ENCODE measurements at regions not wholly inside any gene's neighbourhood (a gene's known extent, or its start where the extent isn't known, plus 50 kb on each side); places are given as distances from the start of the nearest gene placed in this dataset.
A peak's percentile ranks its signal among the peaks of the same experiment; 100 is the strongest.

- DNase-seq (ENCODE audit: low read depth, low spot score): peak; percentile 67
Observed at GRCh38 chr11:19595840-19596751, 116.5 kb upstream of the NAV2 start.

GRCh38 chr11:19595499-19595839 lies 117.2 kb upstream of the NAV2 start:
- DNase-seq (ENCODE audit: low read depth, low spot score): no peak

GRCh38 chr11:19594326-19594725 lies 118.3 kb upstream of the NAV2 start:
- DNase-seq (ENCODE audit: low read depth, low spot score): no peak

DNA sequence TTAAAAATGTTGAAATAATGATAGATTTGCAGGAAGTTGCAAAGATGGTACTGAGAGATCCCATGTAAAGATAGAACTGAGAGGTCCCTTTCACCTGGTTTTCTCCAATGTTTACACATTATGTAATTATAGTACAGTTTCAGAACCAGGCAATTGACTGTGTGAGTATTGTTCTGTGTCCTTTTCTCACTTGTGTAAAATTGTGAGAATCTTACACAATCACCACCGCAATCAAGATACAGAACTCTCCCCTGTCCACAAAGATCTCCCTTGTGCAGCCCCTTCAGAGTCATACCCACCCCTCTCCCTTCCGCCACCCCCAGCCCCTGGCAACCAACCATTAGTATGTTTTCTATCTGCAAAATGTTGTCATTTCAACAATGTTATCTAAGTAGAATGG lies 119.8 kb upstream of the NAV2 start:
- DNase-seq (ENCODE audit: low read depth, low spot score): no peak

GRCh38 chr11:19589567-19590260 lies 122.9 kb upstream of the NAV2 start:
- DNase-seq (ENCODE audit: low read depth, low spot score): no peak

- no peak for DNase-seq (ENCODE audit: low read depth, low spot score)
Observed at GRCh38 chr11:19587979-19588378, 124.7 kb upstream of the NAV2 start.

DNA sequence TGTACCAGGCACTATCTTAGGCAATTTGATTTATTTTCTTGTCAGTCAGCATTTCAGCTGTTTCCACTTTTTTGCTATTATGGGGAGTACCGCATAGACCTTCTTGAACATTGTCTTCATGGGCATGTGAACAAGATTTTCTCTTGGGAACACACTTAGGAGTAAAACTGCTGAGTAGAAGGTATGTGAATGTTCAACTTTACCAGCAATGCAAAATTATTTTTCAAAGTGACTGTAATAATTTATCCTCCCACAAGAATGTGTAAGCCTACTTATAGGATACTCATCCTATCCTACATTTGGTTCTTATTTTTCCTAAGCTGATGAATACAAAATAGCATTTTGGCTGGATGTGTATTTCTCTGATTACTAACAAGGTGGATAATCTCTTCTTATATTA lies 132.0 kb upstream of the NAV2 start:
- no peak for DNase-seq (ENCODE audit: low read depth, low spot score)

GRCh38 chr11:19579957-19580356 lies 132.7 kb upstream of the NAV2 start:
- DNase-seq (ENCODE audit: low read depth, low spot score): no peak

DNA sequence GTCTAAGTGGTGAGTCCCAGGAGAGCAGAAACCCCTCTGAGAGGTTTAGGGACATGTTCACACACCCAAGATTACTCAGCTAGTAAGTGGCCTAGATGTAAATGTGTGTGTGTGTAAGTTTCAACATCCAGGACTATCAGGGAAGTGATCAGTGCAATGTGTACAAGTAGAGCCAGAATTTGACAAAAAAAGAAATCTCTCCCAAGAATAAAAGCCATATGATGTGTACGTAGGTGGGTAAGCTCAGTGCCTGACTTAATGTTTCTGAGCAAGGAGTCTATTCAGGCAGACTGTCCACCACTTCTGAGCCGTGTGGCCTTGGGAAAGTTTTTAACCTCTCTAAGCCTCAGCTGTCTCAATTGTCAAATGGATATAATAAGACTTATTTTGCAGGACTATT lies 133.8 kb upstream of the NAV2 start:
- no peak for DNase-seq (ENCODE audit: low read depth, low spot score)

DNA sequence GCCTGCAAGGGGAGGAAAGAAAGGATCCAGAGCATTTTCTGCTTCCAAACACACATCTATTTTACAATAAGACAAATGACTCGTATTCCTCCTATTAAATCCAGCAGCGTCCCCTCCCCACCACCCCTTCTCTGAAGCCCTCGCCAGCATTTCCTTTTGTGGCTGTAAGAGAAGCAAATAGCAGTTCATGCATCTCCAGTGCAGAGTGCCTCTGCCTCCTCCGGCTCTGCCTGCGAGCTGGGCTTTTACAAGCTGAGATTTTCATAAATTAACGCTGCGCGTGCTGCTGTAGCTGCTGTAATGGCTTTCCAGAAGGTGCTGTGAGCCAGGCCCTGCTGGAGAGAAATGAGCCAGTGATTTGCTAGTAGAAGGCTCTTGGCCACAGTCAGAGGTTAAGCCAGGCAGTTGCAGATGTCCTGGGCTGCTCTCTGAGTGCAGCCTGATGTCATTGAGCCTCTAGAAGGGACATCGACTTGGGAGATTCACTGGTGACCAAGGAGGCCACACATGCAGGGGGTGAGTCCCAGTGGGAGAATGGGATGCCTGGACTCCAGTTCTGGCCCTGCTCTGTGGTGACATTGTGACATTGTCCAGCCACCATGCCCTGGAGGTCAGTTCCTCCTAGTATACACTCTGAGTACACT lies 134.5 kb upstream of the NAV2 start:
- DNase-seq (ENCODE audit: low read depth, low spot score): no peak

DNA sequence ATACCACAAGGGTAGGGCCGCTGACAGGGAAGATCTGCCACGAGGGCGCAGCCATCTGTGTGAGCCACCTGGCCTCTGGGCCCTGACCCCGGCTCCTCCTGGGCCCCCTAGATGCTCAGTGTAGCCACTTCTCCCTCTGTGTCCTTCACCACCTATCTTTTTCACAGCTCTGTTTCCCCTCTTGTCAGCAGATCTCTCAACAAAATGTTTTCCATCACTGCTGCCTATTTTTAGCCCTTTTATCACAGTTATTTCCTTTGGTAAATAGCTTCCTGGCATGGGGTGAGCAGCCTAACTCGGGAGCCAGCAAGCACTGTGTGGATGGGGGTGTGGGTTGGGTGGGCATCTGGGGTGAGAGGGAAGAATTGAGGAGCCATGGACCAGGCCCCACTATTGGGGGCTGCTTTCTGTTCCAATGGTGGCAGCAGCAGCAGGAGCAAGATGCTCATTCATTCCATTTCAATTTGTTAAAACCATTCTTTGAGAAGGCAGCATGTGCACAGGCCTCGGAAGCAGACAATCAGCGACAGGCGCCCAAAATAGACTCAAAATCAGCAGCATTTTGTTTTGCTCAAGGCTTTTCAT lies 135.2 kb upstream of the NAV2 start:
- no peak for DNase-seq (ENCODE audit: low read depth, low spot score)

DNA sequence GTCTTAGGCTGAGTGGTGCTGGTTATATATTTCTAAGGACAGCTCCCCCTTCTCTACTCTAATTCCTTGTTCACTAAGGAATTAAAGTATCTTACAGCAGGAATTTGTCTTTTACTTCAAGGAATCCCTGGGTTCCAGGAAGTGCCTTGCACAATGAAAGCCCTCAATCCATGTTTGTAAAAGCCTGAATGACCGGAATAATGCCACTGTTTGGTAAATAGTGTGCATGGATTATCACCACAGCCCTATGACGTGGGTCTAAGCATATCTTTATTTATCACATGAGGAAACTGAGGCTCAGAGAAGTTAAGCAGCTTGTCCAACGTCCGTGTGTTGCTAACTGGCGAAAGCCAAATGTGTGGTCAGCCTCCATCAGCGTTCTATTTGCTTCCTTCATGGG lies 135.7 kb upstream of the NAV2 start:
- DNase-seq (ENCODE audit: low read depth, low spot score): no peak

DNA sequence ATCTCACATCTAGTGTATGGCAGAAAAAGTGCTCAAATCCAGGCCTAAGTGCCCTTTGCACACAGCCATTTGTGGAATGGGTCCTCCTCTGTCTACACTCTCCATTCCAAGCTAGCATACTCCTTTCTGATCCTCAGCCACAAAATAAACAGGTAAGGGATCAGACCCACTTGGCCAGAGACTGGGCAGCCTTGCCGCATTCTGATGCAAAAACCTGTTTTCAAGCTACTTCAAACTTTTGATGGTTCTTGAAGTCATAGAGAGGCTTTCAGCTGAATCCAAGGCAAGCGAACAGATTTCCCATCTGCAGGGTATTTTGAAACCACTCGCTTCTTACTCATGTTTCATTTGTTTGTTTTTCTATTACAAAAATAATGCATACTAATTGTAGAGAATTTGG lies 136.6 kb upstream of the NAV2 start:
- no peak for DNase-seq (ENCODE audit: low read depth, low spot score)

DNA sequence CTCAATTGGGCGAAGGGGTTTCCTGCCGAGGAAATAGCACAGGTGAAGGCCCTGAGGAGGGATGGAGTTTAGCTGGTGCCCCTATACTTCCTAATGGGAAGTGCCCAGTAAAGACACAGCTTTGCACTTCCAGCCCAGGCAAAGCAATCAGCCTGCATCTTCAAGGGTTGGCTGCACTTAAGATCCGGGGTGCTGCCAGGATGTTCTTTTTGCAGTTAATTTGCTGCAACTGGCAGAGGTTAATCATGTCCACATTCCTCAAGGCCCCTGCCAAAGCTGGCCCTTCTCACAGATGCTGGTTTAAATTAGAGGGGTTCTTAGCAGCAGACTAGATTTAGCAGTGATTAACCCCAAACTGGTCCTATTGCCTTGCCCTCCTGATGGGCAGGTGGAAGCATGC lies 137.7 kb upstream of the NAV2 start:
- DNase-seq (ENCODE audit: low read depth, low spot score): no peak

- DNase-seq (ENCODE audit: low read depth, low spot score): no peak
Observed at GRCh38 chr11:19573666-19574065, 139.0 kb upstream of the NAV2 start.

DNA sequence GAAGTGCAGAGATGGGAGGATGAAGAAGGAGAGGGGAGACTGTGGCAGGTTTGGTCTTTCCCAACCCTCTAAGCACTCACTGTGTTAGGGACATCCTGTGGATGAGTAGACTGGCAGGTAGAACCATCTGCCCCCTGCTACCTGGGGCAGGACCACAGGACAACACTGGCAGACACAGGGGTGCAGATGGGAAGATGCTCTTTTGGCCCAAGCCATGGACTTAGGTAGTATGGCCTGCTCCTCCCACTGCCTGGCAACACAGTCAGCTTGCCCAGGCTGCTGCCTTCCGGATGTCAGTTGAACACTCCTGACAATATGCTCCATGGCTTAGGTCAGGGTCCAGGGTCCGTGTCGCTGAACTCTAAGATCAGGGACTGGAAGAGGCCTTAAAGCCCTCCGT lies 140.7 kb upstream of the NAV2 start:
- no peak for DNase-seq (ENCODE audit: low read depth, low spot score)

GRCh38 chr11:19570889-19571288 lies 141.7 kb upstream of the NAV2 start:
- DNase-seq (ENCODE audit: low read depth, low spot score): no peak

DNA sequence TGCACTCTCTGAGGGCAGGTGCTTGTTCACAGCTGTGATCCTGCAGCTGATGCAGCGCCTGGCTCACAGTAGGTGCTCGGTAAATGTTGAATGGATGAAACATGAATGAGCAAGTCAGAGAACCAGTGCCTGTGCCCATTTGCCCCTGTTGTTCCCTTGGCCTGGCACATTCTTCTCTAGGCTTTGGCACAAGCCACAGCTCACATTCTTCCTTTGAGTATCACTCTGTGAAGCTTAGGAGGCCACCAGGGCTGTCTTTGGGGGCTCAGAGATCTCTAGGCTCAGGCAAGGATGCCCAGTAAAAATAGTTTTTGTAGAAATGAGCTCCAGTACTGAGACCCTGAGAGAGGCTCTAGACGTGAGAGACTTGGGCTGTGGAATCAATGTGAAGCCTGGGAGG lies 144.6 kb upstream of the NAV2 start:
- no peak for DNase-seq (ENCODE audit: low read depth, low spot score)

GRCh38 chr11:19566583-19567379 lies 145.9 kb upstream of the NAV2 start:
- DNase-seq (ENCODE audit: low read depth, low spot score): no peak

- DNase-seq (ENCODE audit: low read depth, low spot score): no peak
Observed at GRCh38 chr11:19565639-19566038, 147.0 kb upstream of the NAV2 start.

DNA sequence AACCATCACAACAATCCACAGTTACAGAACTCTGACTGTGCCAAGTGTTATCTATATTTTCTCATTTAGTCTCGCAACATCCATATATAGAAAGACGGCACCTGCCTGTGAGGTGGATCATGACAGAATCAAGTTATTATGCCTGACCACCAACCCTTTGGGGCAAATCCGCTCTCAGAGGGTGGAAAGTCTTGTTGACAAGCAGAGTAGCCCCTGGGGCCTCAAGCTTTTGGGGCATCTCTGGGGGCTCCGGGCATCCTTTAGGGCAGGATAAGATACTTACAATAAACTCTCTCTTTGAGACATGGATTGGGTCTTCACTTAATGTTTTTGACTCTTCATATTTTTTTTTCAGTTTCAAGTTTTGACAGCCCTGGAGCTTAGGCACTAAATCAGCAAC lies 150.5 kb upstream of the NAV2 start:
- DNase-seq (ENCODE audit: low read depth, low spot score): no peak

DNA sequence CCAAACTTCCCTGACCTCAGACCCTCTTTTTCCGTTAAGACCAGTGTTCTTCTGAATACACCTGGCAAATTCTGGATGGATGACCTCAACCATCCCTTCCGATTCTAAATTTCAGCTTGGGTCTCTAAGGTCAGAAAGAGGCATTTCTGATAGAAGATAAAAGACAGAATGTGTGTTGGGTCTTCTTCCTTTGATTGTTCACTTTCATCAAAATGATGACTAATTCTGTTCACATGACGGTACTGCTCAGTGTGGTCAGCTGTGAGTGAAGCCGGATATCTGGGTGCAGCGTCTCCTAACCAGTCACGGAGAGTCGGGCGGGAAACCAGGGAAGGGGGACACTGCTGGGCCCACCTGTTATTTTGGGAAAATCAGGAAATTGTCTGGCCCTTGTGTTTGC lies 151.6 kb upstream of the NAV2 start:
- no peak for DNase-seq (ENCODE audit: low read depth, low spot score)

Data from smooth muscle cell of the brain vasculature (primary cell).